M059J (cell line): ENCODE measurements at regions not wholly inside any gene's neighbourhood (a gene's known extent, or its start where the extent isn't known, plus 50 kb on each side); places are given as distances from the start of the nearest gene placed in this dataset.
A peak's percentile ranks its signal among the peaks of the same experiment; 100 is the strongest.
"Not testable (repeated sequence)": the region's sequence is repeated elsewhere in the genome, so short reads cannot be mapped to it uniquely, and the experiment has no call there.

Experiments used
- DNase-seq: peaks from one replicate; pipeline ENCODE4 v3.0.0-alpha.2; 2012; ENCODE audit warnings: low read depth

- DNase-seq: no peak
These were observed 275.7 kb upstream of the MMADHC start for GRCh38 chr2:149863227-149863626.

DNA sequence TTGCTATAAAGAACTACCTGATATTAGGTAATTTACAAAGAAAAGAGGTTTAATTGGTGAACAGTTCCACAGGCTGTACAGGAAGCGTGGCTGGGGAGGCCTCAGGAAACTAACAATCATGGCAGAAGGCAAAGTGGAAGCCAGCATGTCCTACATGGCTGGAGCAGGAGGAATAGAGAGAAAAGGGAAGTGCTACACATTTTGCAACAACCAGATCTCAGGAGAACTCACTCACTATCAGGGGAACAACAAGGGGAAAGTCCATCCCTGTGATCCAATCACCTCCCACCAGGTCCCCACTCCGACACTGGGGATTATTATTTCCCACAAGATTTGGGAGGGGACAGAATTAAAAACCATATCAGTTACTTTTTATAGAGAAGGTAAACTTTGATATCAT, 273.5 kb upstream of the MMADHC start:
- no peak for DNase-seq

GRCh38 chr2:149860276-149860921, 272.8 kb upstream of the MMADHC start:
- peak; percentile 92 for DNase-seq

GRCh38 chr2:149858901-149859634, 271.5 kb upstream of the MMADHC start:
- peak; percentile 52 for DNase-seq

- DNase-seq: no peak
These were observed 270.6 kb upstream of the MMADHC start for GRCh38 chr2:149858216-149858615.

DNA sequence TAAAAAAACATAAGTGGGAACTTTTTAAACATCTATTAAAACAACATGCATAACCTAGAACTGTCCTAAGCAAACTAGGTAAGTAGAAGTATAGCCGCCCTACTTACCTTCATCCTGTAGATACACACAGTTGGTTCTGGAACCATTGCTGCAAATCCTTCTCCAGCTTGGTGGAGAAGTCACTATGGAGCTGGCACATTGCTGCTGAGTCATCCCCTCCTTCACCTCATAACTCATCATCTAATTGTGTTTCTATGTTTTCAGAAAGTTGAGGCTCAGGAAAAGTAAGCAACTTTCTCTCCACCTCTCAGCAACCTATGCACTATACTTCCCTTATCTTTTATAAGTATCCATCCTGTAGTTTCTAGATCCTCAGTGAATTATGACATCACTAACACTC, 269.8 kb upstream of the MMADHC start:
- DNase-seq: peak; percentile 41

DNA sequence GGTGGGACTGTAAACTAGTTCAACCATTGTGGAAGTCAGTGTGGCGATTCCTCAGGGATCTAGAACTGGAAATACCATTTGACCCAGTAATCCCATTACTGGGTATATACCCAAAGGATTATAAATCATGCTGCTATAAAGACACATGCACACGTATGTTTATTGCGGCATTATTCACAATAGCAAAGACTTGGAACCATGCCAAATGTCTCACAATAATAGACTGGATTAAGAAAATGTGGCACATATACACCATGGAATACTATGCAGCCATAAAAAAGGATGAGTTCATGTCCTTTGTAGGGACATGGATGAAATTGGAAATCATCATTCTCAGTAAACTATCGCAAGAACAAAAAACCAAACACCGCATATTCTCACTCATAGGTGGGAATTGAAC, 268.3 kb upstream of the MMADHC start:
- not testable (repeated sequence) for DNase-seq

DNA sequence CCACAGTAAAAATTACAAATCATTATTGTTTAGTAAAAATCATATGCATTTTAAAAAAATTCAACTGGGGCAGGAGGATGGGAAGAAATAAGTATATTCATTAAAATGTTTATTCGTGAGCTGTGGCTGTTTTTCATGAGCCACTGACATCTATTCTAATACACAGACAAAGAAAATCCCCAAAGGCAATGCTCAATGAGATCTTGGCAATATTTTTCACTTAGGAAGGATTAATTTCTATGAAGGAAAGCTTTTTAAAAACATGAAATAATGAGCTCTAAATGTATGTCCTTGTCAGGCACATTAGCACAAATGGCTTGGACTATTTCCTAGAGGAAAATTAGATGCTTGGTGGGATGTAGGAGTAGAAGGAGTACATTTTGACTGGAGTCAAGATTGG, 262.0 kb upstream of the MMADHC start:
- no peak for DNase-seq

DNA sequence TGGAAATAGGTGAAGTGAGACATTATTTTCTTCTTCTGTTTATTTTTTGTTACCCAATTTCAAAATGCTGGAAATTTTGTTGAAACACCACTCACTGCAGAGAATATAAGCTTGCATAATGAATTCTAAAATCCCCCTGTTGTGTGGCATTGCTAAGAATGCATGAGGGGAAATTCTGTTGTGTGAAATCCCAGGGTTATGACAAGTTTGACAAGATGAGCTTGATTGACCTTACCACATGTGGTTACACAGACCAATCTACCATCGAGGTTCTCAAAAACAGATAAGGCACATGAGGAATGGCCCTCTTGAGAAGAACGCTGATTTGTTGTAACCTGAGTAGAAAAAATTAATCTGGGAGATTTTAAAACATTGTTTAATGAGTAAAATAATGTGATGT, 261.6 kb upstream of the MMADHC start:
- DNase-seq: no peak

DNA sequence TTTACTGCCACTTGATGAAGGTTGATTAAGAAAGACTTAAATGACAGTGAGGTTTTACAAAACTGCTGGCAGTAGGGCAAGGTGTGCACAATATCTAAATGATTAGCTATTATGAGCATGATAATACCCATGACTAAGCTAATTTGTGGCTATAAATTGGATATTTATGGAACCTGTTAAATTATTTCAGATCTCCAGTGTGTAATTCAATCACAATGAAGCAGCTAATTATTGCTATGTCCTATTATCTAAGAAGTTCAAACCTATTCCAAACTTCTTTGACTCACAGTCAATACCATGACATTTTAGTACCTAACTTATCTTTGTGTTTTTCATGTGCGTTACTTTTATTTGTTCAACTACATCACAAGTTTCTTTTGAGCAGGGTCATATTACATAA, 253.8 kb upstream of the MMADHC start:
- no peak for DNase-seq

- peak; percentile 44 for DNase-seq
These were observed 244.7 kb upstream of the MMADHC start for GRCh38 chr2:149832324-149832723.

GRCh38 chr2:149828520-149829210, 241.1 kb upstream of the MMADHC start:
- DNase-seq: no peak

DNA sequence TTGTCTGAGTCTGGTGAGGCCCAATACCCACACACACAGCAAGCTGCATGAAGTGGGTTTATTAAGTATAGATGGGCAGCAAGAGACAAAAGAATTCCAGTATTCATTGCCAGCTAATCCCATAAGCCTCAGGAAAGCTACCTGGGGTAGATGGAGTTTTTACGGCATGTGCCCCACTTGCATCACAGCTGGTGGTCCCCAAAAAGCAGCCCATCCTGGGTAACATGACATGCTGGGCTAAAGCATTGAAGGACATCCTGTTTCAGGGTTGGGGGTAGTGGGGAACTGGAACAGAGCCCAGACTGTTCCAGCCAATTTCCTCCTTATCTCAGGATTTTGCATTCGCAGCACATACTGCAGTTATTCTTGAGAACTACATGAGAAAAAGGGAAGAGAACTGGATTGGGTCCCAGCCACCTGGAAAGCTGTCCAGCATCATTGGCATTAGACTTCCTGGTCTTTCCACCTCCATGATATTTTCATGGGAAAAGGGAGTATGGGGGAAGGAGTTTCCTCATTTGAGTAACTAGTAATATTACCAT, 240.1 kb upstream of the MMADHC start:
- no peak for DNase-seq

- peak; percentile 3 for DNase-seq
These were observed 239.0 kb upstream of the MMADHC start for GRCh38 chr2:149826471-149827125.

- no peak for DNase-seq
These were observed 237.9 kb upstream of the MMADHC start for GRCh38 chr2:149825473-149825872.

- DNase-seq: no peak
These were observed 236.6 kb upstream of the MMADHC start for GRCh38 chr2:149824136-149824535.

GRCh38 chr2:149819356-149819957, 231.9 kb upstream of the MMADHC start:
- no peak for DNase-seq

- peak; percentile 18 for DNase-seq
These were observed 229.4 kb upstream of the MMADHC start for GRCh38 chr2:149816756-149817551.

- no peak for DNase-seq
These were observed 228.4 kb upstream of the MMADHC start for GRCh38 chr2:149815941-149816340.

- no peak for DNase-seq
These were observed 227.3 kb upstream of the MMADHC start for GRCh38 chr2:149814901-149815300.

DNA sequence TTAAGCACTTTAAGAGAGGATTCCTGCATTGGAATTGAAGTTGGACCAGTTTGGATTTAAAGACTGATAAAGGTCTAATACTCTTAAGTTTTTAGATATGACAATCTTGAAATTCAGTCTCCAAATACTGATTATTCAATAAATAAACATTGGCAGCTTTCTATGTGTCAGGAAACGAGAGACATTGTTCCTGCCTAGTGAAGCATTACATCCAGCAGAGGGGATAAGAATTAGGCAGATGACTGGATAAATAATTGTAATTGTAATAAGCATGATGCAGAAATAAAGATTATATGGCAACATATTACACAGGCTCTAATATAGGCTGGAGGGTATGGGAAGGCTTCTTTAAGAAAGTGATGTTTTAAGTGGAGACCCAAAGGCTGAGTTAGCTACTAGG, 226.5 kb upstream of the MMADHC start:
- no peak for DNase-seq
